ENCODE measurements at regions not wholly inside any gene's neighbourhood (a gene's known extent, or its start where the extent isn't known, plus 50 kb on each side); places are given as distances from the start of the nearest gene placed in this dataset.

DNA sequence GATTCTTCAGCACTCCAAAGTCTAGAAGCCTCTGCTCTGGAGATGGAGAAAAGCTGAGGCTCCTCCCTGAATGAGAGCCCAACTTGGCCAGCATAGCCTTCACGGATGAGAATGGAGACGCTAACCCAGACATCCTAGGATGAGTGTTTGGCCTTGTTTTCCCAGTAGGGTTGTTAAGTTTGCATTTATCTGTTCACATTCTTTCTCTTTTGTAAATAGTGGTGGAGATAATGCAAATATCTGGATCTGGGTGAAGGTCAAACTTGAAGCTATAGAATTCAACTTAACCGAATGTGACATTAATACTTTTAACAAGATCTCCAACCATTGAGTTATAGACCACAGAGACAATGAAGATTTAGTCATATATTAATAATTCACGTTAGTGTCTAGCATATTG, 53.4 kb upstream of the BZW1 start:
- 72% methylated on average over 4 of the region's 4 CpGs for WGBS (ENCODE audit: low lambda C conversion rate, missing lambda C conversion rate)
- Histone ChIP-seq H3K27me3 (no peaks in the 10 kb centered on the region), H3K9me3 (ENCODE audit: low read depth) (no peaks in the 10 kb centered on the region), H2AFZ (no peak overlapping the region), H3K79me2 (no peaks in the 10 kb centered on the region), H3K9me2 (replicated peaks; ENCODE audit: insufficient read depth) (no peaks in the 10 kb centered on the region), H3K27ac (peak overlapping the region; percentile 55), H3K4me3 (no peak overlapping the region), H3K4me2 (no peak overlapping the region), H3K4me1 (ENCODE audit: insufficient read depth) (peaks cover 25% of the 10 kb centered on the region), H4K20me1 (ENCODE audit: insufficient read depth, poor library complexity, severe bottlenecking) (no peaks in the 10 kb centered on the region), H3K36me3 (replicated peaks; ENCODE audit: insufficient read depth, low read depth) (no peaks in the 10 kb centered on the region)
- no peak for DNase-seq (ENCODE audit: low spot score)
- TF ChIP-seq, protein P1, sequence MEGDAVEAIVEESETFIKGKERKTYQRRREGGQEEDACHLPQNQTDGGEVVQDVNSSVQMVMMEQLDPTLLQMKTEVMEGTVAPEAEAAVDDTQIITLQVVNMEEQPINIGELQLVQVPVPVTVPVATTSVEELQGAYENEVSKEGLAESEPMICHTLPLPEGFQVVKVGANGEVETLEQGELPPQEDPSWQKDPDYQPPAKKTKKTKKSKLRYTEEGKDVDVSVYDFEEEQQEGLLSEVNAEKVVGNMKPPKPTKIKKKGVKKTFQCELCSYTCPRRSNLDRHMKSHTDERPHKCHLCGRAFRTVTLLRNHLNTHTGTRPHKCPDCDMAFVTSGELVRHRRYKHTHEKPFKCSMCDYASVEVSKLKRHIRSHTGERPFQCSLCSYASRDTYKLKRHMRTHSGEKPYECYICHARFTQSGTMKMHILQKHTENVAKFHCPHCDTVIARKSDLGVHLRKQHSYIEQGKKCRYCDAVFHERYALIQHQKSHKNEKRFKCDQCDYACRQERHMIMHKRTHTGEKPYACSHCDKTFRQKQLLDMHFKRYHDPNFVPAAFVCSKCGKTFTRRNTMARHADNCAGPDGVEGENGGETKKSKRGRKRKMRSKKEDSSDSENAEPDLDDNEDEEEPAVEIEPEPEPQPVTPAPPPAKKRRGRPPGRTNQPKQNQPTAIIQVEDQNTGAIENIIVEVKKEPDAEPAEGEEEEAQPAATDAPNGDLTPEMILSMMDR (IDR thresholded peaks at IDR 0.05; ENCODE audit: poor library complexity) = no peak
- TF ChIP-seq EZH2 (IDR thresholded peaks at IDR 0.05; ENCODE audit: borderline replicate concordance) (no peak), EZH2phosphoT487 (IDR thresholded peaks at IDR 0.05; ENCODE audit: low read depth, severe bottlenecking, unreplicated experiment) (no peak)

GRCh38 chr2:200761266-200761665, 50.4 kb upstream of the BZW1 start:
- H3K4me2 ChIP-seq = no peak overlapping the region
- 19% methylated on average over 1 of the region's 1 CpG for WGBS (ENCODE audit: low lambda C conversion rate, missing lambda C conversion rate)
- H2AFZ ChIP-seq = no peak overlapping the region
- H3K4me1 ChIP-seq (ENCODE audit: insufficient read depth) = peaks cover 22% of the 10 kb centered on the region
- no peaks in the 10 kb centered on the region for H3K36me3 ChIP-seq (replicated peaks; ENCODE audit: insufficient read depth, low read depth)
- H3K27ac ChIP-seq = no peak overlapping the region
- H3K9me3 ChIP-seq (ENCODE audit: low read depth) = no peaks in the 10 kb centered on the region
- no peaks in the 10 kb centered on the region for H3K9me2 ChIP-seq (replicated peaks; ENCODE audit: insufficient read depth)
- H3K4me3 ChIP-seq = no peak overlapping the region
- no peak for DNase-seq (ENCODE audit: low spot score)
- H4K20me1 ChIP-seq (ENCODE audit: insufficient read depth, poor library complexity, severe bottlenecking) = no peaks in the 10 kb centered on the region
- TF ChIP-seq EZH2 (IDR thresholded peaks at IDR 0.05; ENCODE audit: borderline replicate concordance) = no peak
- no peak for TF ChIP-seq EZH2phosphoT487 (IDR thresholded peaks at IDR 0.05; ENCODE audit: low read depth, severe bottlenecking, unreplicated experiment)
- TF ChIP-seq, protein P1 (IDR thresholded peaks at IDR 0.05; ENCODE audit: poor library complexity) = no peak
- no peaks in the 10 kb centered on the region for H3K79me2 ChIP-seq
- H3K27me3 ChIP-seq = no peaks in the 10 kb centered on the region

Data from hepatocyte (in vitro differentiated cells).